ENCODE measurements at regions not wholly inside any gene's neighbourhood (a gene's known extent, or its start where the extent isn't known, plus 50 kb on each side); places are given as distances from the start of the nearest gene placed in this dataset.

GRCh38 chr16:66228792-66229191 is 137.7 kb upstream of the CDH5 start:
- no peak overlapping the region for H2AK5ac ChIP-seq (ENCODE audit: low read depth, low read length)
- no peak for FAIRE-seq
- TF ChIP-seq CHD1 (IDR thresholded peaks at IDR 0.05; ENCODE audit: low read depth, low read length), result no peak
- no peak for TF ChIP-seq RBBP5 (IDR thresholded peaks at IDR 0.05; ENCODE audit: borderline replicate concordance, low read depth, low read length)
- TF ChIP-seq SRF (IDR thresholded peaks at IDR 0.05; ENCODE audit: low read depth, low read length), result no peak
- TF ChIP-seq JUN (IDR thresholded peaks at IDR 0.05; ENCODE audit: low read depth, low read length), result no peak
- TF ChIP-seq JUND (IDR thresholded peaks at IDR 0.05; ENCODE audit: low read length), result no peak
- TF ChIP-seq TCF12 (IDR thresholded peaks at IDR 0.05; ENCODE audit: low read depth, low read length), result no peak
- no peak for TF ChIP-seq TBP (IDR thresholded peaks at IDR 0.05; ENCODE audit: low read depth, low read length)
- no peak for TF ChIP-seq POLR2A (IDR thresholded peaks at IDR 0.05; ENCODE audit: control extremely low read depth in 1 of 2, low read depth in 2 of 2, low read length in 2 of 2)
- no peak for TF ChIP-seq KDM4A (IDR thresholded peaks at IDR 0.05; ENCODE audit: low read depth, low read length, severe bottlenecking)
- no peak for TF ChIP-seq POLR2AphosphoS5 (IDR thresholded peaks at IDR 0.05; ENCODE audit: low read depth, low read length)
- no peak for TF ChIP-seq BCL11A (IDR thresholded peaks at IDR 0.05; ENCODE audit: low read depth in 2 of 2, low read length in 2 of 2)
- TF ChIP-seq HDAC2 (IDR thresholded peaks at IDR 0.05; ENCODE audit: borderline replicate concordance in 1 of 2, low read depth in 2 of 2, low read length in 2 of 2), result no peak
- TF ChIP-seq EZH2 (IDR thresholded peaks at IDR 0.05; ENCODE audit: low read depth, low read length, severe bottlenecking), result no peak
- no peak for TF ChIP-seq RFX5 (IDR thresholded peaks at IDR 0.05; ENCODE audit: borderline replicate concordance, low read depth, low read length)
- TF ChIP-seq BACH1 (IDR thresholded peaks at IDR 0.05; ENCODE audit: low read length), result no peak
- no peak for TF ChIP-seq KDM5A (IDR thresholded peaks at IDR 0.05; ENCODE audit: low read length)
- no peak for TF ChIP-seq KDM1A (IDR thresholded peaks at IDR 0.05; ENCODE audit: borderline replicate concordance, low read length)

More at GRCh38 chr16:66228792-66229191, 137.7 kb upstream of the CDH5 start:
- no peak overlapping the region for H2BK12ac ChIP-seq (ENCODE audit: low read depth, low read length)
- no peaks in the 10 kb centered on the region for H3K9me3 ChIP-seq (ENCODE audit: insufficient read depth in 2 of 2, low read depth in 1 of 2, low read length in 1 of 2)
- no peak overlapping the region for H3K23ac ChIP-seq (ENCODE audit: insufficient read length)
- H3K36me3 ChIP-seq (ENCODE audit: control insufficient read depth in 2 of 4, insufficient read depth in 4 of 4, low read length in 3 of 4), result no peaks in the 10 kb centered on the region
- ChIA-PET POLR2A (ENCODE audit: partially characterized antibody) (no interaction called here), CTCF (ENCODE audit: partially characterized antibody) (interaction anchor here (1.2 kb wide), 1 partner anchor 47 kb away, joined by 3 read pairs; no protein-coding TSS in a partner anchor)
- no peak overlapping the region for H3K56ac ChIP-seq (replicated peaks; ENCODE audit: insufficient read length, low read depth, low read length)
- no peak overlapping the region for H4K5ac ChIP-seq (ENCODE audit: insufficient read length, low read depth, low read length)
- no peak overlapping the region for H4K8ac ChIP-seq (ENCODE audit: extremely low read depth, insufficient read depth, low read length)
- H3K4me3 ChIP-seq (ENCODE audit: extremely low read depth in 1 of 4, insufficient read depth in 2 of 4, low read depth in 3 of 4, low read length in 4 of 4), result no peak overlapping the region
- no peaks in the 10 kb centered on the region for H4K20me1 ChIP-seq (replicated peaks in 1 of 2; ENCODE audit: control insufficient read depth in 1 of 2, insufficient read depth in 2 of 2, low read length in 2 of 2)
- DNase-seq (ENCODE audit: low read depth in 1 of 2, low spot score in 2 of 2), result no peak
- no peaks in the 10 kb centered on the region for H3K79me2 ChIP-seq (ENCODE audit: control insufficient read depth in 1 of 2, insufficient read depth in 2 of 2, low read length in 2 of 2)
- H2BK15ac ChIP-seq (ENCODE audit: low read length), result no peak overlapping the region
- H3K9ac ChIP-seq (replicated peaks in 1 of 4; ENCODE audit: extremely low read depth in 1 of 4, low read depth in 3 of 4, low read length in 3 of 4), result no peak overlapping the region
- no peak overlapping the region for H3K4me2 ChIP-seq (ENCODE audit: insufficient read depth in 1 of 2, low read depth in 2 of 2, low read length in 2 of 2)
- H3K27ac ChIP-seq (ENCODE audit: low read depth, low read length), result no peak overlapping the region
- H2BK20ac ChIP-seq (ENCODE audit: low read length), result no peak overlapping the region
- H3K4me1 ChIP-seq (replicated peaks in 1 of 4; ENCODE audit: control insufficient read depth in 3 of 4, insufficient read depth in 4 of 4, low read length in 3 of 4), result no peaks in the 10 kb centered on the region
- H2AFZ ChIP-seq (ENCODE audit: low read length), result no peak overlapping the region
- H2BK120ac ChIP-seq (replicated peaks; ENCODE audit: low read depth, low read length), result no peak overlapping the region
- H3K4ac ChIP-seq (replicated peaks; ENCODE audit: insufficient read length, low read depth, low read length), result no peak overlapping the region
- no peak overlapping the region for H2BK5ac ChIP-seq (ENCODE audit: low read depth, low read length)
- no peak overlapping the region for H4K91ac ChIP-seq (replicated peaks; ENCODE audit: insufficient read length, low read length)
- no peak overlapping the region for H3K14ac ChIP-seq (ENCODE audit: insufficient read length)
- H3K79me1 ChIP-seq (ENCODE audit: low read depth, low read length), result no peaks in the 10 kb centered on the region
- H3K23me2 ChIP-seq (ENCODE audit: low read depth, low read length), result peaks cover 2% of the 10 kb centered on the region; the same call in 1 of the 2 replicates
- 78% methylated on average over 7 of the region's 7 CpGs; no CpG with 5 or more reads in 1 of the 2 experiments for WGBS, 2 experiments (ENCODE audit: extremely low coverage in 1 of 2, insufficient coverage in 1 of 2, insufficient read length in 1 of 2, insufficient replicate concordance in 2 of 2, low coverage in 1 of 2, low lambda C conversion rate in 2 of 2, missing lambda C conversion rate in 1 of 2)
- no peaks in the 10 kb centered on the region for H3K27me3 ChIP-seq (replicated peaks in 1 of 4; ENCODE audit: control insufficient read depth in 3 of 4, extremely low read depth in 1 of 4, insufficient read depth in 3 of 4, low read length in 3 of 4)
- H3K18ac ChIP-seq (ENCODE audit: extremely low read depth, low read length), result no peak overlapping the region

All from H1 (cell line).